Mammary epithelial cell (primary cell): ENCODE measurements at regions not wholly inside any gene's neighbourhood (a gene's known extent, or its start where the extent isn't known, plus 50 kb on each side); places are given as distances from the start of the nearest gene placed in this dataset.

Experiments used
- EZH2 ChIP-seq: IDR thresholded peaks from 2 replicates; pipeline ENCODE4 v1.6.1; 2012; ENCODE audit warnings: low read length, inconsistent platforms, borderline replicate concordance
- TF ChIP-seq, protein P1 (sequence below), 2 donors: IDR thresholded peaks in 1 of 2; conservative IDR thresholded peaks in 1 of 2; 2 replicates each; pipeline ENCODE4 v1.5.1; 2011 to 2012; ENCODE audit warnings: inconsistent platforms in 2 of 2, low read length in 2 of 2, mild to moderate bottlenecking in 2 of 2, control low read depth in 1 of 2, low read depth in 1 of 2; ENCODE audit not compliant: insufficient read depth in 1 of 2; ENCODE audit errors: extremely low read depth in 1 of 2

DNA sequence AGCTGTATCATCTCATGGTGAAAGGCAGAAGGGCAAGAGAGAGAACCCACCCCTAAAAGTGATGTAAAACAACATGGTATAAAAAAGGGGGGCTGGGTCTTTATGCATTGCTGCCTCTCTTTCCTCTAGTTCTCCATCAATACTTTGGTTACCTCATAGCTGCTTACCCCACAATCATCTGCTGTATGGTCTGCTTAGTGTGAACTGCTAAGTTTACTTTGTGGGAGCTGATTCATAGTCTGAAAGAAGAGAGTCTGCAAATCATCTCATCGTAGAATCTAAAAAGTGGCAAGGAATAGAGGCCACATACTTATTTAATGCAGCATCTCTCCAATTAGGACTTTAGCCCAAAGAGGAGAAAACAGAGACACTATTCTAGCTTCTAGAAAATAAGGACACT is 546.8 kb downstream of the GBE1 start:
- TF ChIP-seq, protein P1, sequence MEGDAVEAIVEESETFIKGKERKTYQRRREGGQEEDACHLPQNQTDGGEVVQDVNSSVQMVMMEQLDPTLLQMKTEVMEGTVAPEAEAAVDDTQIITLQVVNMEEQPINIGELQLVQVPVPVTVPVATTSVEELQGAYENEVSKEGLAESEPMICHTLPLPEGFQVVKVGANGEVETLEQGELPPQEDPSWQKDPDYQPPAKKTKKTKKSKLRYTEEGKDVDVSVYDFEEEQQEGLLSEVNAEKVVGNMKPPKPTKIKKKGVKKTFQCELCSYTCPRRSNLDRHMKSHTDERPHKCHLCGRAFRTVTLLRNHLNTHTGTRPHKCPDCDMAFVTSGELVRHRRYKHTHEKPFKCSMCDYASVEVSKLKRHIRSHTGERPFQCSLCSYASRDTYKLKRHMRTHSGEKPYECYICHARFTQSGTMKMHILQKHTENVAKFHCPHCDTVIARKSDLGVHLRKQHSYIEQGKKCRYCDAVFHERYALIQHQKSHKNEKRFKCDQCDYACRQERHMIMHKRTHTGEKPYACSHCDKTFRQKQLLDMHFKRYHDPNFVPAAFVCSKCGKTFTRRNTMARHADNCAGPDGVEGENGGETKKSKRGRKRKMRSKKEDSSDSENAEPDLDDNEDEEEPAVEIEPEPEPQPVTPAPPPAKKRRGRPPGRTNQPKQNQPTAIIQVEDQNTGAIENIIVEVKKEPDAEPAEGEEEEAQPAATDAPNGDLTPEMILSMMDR (conservative IDR thresholded peaks at IDR 0.05 in 1 of 2, IDR thresholded peaks at IDR 0.05 in 1 of 2; ENCODE audit: extremely low read depth in 1 of 2, insufficient read depth in 1 of 2, low read depth in 1 of 2, low read length in 2 of 2): no peak
- TF ChIP-seq EZH2: no peak
